ENCODE measurements at regions not wholly inside any gene's neighbourhood (a gene's known extent, or its start where the extent isn't known, plus 50 kb on each side); places are given as distances from the start of the nearest gene placed in this dataset.

DNA sequence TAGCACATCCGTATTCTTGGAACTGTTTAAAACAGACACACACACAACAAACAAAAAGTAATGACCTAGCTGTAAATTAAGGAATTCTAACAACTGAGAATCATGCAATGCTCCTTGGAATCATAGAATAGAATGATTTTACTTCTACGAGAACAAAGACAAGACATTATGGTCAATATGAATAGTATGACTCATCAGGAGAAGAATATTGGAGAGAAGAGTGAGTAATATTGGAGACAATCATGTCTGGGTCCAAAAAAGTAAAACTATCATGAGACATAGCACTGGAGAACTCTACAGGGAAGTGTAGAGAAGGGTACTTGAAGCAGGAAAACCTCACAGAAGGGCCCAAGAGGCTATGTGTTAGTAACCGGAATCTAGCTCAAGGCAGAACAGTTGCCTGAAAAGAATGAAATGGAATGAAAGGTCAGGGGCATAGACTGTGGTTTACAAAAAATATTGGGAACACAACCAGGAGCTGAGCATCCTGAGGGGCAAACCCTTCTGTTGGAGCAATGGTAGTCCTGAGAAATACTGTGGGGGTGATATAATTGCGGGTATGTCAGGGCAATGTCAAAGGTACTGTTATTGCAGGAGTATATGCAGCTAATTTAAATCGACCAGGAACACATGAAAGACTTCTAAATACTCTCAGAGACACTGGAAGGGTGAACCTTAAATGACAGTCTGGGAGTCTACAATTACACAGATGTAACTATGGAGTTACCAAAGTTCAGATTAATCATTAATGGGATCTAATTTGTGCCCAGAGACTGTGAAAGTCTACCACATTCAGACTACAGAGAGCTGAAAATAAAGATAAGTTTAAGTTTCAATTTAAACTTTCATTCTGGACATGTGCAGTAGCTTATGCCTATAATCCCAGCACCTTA lies 201.2 kb downstream of the BCHE start:
- TF ChIP-seq, protein P1, sequence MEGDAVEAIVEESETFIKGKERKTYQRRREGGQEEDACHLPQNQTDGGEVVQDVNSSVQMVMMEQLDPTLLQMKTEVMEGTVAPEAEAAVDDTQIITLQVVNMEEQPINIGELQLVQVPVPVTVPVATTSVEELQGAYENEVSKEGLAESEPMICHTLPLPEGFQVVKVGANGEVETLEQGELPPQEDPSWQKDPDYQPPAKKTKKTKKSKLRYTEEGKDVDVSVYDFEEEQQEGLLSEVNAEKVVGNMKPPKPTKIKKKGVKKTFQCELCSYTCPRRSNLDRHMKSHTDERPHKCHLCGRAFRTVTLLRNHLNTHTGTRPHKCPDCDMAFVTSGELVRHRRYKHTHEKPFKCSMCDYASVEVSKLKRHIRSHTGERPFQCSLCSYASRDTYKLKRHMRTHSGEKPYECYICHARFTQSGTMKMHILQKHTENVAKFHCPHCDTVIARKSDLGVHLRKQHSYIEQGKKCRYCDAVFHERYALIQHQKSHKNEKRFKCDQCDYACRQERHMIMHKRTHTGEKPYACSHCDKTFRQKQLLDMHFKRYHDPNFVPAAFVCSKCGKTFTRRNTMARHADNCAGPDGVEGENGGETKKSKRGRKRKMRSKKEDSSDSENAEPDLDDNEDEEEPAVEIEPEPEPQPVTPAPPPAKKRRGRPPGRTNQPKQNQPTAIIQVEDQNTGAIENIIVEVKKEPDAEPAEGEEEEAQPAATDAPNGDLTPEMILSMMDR (IDR thresholded peaks at IDR 0.05; ENCODE audit: low read length): no peak
- TF ChIP-seq EZH2 (optimal IDR thresholded peaks at IDR 0.05; ENCODE audit: low read depth, low read length): no peak

All from MM.1S (cell line).